HG02759 (cell line): ENCODE measurements at regions not wholly inside any gene's neighbourhood (a gene's known extent, or its start where the extent isn't known, plus 50 kb on each side); places are given as distances from the start of the nearest gene placed in this dataset.
"Not testable (repeated sequence)": the region's sequence is repeated elsewhere in the genome, so short reads cannot be mapped to it uniquely, and the experiment has no call there.

Experiments
- ATAC-seq: cut with Tn5 transposase; IDR thresholded peaks from one replicate; pipeline ENCODE4 v1.9.1; 2021; ENCODE audit warnings: mild to moderate bottlenecking, moderate library complexity; ENCODE audit not compliant: unreplicated experiment

DNA sequence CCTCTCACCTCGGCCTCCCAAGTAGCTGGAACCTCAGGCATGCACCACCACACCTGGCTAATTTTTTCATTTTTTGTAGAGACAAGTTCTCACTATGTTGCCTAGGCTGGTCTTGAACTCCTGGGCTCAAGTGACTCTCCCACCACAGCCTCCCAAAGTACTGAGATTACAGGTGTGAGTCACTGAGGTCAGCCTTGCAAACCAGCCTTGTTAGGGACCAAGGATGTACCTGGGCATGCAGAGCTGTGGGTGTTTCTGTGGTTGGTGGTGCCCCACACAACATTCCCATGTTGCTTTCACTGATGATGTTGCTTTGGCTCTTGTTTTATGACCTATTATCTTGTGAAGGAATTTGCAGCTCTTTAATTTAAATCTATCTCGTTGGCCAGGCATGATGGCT is 54.8 kb downstream of the OTUD1 start:
- ATAC-seq = no peak

DNA sequence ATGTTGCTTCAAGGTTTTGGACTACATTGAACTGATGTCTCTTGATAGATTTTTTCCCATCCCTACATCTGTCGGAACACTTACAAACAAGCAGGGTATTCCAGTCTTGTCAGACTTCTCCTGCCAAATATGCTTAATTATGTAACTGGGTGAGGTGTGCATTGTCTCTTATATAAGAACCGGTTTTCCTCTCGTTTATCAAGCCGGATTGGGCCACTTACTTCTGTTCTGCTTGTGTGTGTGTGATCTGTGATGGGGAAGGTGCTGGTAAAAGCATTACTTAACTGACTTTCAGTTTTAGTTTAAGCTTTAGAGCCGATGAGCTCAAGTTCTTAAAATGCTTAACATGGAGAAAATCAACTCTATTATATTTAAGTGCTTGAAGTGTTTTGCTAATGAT is 57.9 kb downstream of the OTUD1 start:
- ATAC-seq = no peak

- ATAC-seq = no peak
Observed at GRCh38 chr10:23499372-23500132, 60.7 kb downstream of the OTUD1 start.

- no peak for ATAC-seq
Observed at GRCh38 chr10:23505797-23506465, 67.1 kb downstream of the OTUD1 start.

DNA sequence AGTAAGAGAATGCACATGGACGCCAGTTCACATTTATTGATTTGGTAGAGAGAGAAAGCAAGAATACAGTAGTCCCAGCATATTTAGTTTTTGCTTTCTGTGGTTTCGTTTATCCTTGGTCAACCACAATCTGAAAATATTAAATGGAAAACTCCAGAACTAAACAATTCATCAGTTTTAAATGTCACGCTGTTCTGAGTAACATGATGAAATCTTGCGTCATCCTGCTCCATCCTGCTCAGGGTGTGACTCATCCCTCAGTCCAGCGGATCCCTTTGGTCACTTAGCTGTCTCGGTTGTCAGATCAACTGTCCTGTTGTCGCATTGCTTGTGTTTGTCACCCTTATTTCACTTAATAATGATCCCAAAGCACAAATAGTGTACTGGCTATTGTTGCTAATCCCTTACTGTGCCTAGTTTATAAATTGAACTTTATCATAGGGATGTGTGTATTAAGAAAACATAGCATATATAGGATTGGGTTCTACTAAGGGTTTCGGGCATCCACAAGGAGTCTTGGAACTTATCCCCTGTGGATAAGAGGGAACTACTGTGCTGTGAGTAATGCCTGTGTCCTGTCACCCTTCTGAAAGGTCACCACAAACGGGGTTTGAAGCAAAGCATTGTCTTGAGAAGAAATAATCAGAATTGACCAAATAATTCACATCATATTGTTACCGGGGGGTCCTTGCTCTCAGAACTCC is 73.6 kb downstream of the OTUD1 start:
- no peak for ATAC-seq

DNA sequence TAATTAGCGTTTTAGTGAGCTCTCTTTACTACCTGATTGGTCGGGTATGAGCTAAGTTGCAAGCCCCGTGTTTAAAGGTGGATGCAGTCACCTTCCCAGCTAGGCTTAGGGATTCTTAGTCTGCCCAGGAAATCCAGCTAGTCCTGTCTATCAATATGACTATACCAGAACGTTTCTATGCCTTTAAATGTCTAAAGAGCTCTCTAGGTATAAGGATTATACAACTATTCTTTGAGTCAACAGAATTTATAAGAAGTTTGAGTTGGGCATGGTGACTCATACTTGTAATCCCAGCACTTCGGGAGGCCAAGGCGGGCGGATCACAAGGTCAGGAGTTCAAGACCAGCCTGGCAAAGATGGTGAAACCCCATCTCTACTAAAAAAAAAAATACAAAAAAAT is 74.7 kb downstream of the OTUD1 start:
- not testable (repeated sequence) for ATAC-seq

DNA sequence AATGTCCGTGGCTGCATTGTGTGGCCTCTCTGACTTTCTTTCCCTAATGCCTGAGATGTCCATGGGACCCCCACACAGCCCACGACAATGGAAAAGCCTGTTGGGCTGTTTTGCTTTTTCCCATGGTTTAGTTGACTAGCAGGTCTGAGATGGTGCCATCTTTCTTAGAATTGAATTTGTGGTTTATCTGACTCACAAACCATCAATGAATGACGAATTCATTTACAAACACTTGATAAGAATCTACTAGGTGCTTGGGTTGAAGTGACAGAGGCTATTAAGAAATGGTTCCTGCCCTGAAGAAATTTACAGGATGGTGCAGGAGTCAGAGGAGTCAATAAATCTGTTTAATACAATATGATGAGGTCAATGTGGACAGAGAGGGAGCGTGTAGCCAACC is 75.4 kb downstream of the OTUD1 start:
- no peak for ATAC-seq

GRCh38 chr10:23516530-23516929 is 77.7 kb downstream of the OTUD1 start:
- no peak for ATAC-seq

- no peak for ATAC-seq
Observed at GRCh38 chr10:23517155-23517554, 78.3 kb downstream of the OTUD1 start.

DNA sequence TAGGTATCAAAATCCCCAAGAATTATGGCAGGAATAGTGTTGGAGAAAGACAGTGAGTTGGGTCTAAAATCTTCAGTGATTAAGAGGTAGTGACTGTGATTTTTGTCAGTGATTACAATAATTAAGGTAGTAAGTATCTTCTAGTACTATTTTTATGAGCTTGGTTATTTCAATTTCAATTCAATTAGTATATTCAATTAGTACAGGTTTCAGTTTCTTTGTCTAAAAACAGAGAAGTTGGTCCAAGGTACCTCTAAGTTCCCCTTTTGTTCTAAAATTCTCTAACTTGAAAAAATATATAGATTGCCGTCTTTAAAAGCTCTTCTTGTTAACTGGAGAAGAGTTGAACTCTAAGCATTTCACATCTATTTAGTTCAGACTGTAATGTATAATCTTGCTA is 82.9 kb downstream of the OTUD1 start:
- no peak for ATAC-seq

- ATAC-seq = no peak
Observed at GRCh38 chr10:23522345-23522744, 83.5 kb downstream of the OTUD1 start.

DNA sequence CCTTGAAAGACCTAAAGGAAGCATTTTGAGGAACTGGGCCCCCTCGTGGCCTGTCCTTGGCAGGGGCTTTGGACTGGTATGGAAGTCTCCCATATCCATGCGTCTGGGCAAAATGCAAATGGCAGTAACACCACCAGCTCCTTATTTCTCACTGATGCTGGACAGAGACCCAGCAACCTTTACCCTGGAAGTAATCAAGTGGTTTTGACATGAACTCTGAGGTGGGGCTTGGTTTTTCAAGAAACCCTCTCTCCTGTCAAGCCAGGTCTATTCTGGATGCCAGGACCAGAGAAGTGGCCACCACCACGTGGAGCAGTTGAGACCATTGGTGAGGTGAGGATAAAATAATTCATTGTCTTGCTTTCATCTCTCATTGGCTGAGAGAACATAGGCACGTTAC is 84.4 kb downstream of the OTUD1 start:
- ATAC-seq = no peak

GRCh38 chr10:23525406-23525805 is 86.5 kb downstream of the OTUD1 start:
- peak; percentile 70 for ATAC-seq

GRCh38 chr10:23528419-23528818 is 89.5 kb downstream of the OTUD1 start:
- ATAC-seq = no peak

DNA sequence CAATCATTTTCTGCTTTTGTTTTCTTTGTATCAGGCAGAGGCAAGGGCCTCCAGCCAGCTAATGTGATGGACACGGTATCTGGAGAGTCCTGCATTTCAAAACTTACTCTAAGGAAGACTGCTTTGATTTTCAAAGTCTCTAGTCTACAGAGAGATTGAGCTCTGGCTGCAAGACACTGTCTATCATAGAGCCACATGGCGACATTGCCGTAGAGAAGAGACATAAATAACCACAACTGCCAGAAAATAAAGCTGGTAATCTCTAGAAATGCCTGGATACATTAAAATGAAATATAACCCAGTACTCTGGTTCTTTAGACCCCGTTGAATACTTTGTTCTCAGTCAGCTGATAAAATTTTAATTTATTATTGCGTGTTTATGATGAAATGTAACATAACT is 90.8 kb downstream of the OTUD1 start:
- no peak for ATAC-seq

GRCh38 chr10:23530079-23530478 is 91.2 kb downstream of the OTUD1 start:
- no peak for ATAC-seq

- ATAC-seq = no peak
Observed at GRCh38 chr10:23533212-23533611, 94.3 kb downstream of the OTUD1 start.

DNA sequence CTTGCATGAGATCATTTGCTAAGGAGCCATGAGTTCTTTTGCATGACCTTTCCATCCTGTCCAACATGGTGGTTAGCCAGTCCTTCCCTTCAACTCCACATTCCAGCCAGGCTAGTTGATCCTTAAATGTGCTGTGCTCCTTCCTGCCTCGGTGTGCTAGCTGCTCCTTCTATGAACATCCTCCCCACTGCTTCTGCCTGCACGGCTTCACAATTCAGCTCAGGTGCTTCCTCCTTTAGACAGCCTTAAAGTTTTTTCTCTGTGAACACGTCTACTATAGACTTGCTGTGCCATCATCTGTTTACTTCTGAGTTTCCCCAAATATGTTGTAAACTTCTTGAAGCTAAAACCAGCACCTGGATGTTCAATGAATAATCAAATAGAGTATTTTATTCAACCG is 95.5 kb downstream of the OTUD1 start:
- ATAC-seq = no peak

DNA sequence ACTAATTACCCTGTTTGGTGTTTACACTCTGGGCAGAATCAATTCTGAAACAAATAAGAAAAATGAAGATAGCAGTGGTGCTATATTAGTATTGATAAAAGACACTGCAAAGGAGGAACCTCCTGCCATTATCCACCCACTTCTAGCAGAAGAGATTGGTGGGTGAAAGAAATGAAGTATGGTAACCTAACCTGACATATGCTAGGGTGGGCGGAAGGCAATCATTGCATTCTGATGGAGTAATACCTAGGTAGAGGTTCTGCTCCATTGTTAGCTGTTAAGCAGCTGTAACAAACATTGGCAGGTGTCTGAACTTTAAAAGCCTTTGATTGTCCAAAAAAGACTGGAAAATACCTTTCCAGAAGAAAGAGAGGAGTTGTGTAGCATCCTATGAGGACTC is 95.9 kb downstream of the OTUD1 start:
- ATAC-seq = no peak

DNA sequence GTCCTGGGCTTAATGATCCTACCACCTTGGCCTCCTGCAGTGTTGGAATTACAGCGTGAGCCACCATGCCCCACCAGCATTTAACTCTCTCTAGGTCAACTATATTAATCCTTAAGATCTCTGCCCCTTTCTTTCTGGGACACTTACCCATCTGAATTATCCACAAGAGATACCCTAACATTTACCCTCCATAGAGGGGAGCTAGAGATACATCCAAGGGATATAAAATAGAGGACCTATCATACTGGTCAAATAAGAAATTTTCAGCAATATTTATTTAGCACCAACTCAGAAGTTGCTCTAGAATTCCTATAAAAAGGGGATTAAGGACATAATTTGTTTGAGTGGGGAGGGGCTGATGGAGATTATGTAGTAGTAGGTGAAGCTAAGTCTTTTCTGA is 96.5 kb downstream of the OTUD1 start:
- no peak for ATAC-seq

DNA sequence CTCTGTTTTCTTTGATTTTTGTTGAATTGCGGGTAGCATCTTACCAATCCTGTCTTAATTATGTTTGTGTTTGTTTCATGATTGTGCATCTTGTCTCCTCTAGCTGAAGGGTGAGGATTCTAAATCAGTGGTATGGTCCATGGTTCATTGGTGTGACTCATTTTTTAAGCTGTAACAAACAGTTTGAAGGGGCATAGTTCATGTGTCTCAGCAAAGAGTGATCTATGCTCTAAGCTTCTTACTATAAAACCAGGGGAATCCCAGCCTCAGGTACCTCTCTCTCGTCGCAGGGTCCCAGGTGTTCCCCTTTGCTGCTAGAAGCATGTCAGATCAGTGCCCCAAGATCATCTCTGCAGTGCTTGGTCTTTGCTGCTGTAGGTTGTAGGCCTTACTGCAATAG is 100.1 kb downstream of the OTUD1 start:
- ATAC-seq = no peak

- no peak for ATAC-seq
Observed at GRCh38 chr10:23540401-23541030, 101.6 kb downstream of the OTUD1 start.
